Stimulated activated CD4-positive, alpha-beta T cell treated with anti-CD3 and anti-CD28 coated beads, Interleukin-15, amount 100 ng/mL, for 48 hours (primary cell): ENCODE measurements at regions not wholly inside any gene's neighbourhood (a gene's known extent, or its start where the extent isn't known, plus 50 kb on each side); places are given as distances from the start of the nearest gene placed in this dataset.

Source experiments
- DNase-seq, 2 donors: peaks; one replicate each; pipeline ENCODE4 v3.0.0-alpha.2; 2020; ENCODE audit warnings: low read depth in 2 of 2

DNA sequence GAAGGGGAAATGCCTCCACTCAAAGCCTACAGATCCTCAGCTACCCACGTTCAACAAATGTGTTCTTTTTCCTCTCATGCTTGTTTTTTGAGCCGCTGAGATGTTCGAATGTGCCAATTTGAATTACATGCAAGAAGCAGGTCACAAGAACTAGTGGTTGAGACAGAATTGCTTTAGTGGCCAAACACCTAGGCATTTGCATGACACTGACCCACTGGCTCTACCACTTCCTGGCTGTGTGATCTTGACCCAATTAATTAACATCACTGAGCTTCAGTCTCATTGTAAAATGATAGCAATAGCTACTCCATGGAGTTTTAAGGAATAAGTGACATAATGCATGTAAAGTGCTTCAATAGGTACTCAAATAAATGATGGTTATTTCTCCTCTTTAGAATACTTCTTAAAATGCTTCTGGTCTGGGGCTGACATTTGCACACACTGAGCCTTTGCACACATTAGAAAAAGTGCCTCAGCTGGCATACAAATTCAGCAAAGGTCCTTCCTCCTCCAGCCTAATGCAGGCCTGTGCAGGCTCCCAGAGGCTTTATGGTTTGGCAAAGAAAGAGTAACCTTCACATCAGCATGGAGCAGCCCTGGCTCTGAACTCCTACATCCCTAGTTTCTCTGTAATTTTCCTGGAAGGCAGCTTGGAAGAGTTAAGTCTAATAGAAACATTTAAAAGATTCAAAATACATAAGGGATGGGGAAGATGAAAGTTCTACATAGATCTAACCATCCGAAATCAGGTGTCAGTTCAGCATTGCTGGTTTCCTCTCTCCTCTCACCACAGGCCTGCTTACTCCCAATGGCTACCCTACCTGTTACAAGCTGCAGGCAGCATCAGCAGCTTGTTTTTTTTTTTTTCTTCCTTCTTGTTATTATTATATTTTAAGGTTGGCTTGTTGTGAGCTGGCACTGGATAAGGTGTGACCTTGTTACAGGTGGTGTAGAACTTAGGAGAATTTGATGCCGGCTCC, 107.4 kb downstream of the TBX19 start:
- DNase-seq, result no peak

DNA sequence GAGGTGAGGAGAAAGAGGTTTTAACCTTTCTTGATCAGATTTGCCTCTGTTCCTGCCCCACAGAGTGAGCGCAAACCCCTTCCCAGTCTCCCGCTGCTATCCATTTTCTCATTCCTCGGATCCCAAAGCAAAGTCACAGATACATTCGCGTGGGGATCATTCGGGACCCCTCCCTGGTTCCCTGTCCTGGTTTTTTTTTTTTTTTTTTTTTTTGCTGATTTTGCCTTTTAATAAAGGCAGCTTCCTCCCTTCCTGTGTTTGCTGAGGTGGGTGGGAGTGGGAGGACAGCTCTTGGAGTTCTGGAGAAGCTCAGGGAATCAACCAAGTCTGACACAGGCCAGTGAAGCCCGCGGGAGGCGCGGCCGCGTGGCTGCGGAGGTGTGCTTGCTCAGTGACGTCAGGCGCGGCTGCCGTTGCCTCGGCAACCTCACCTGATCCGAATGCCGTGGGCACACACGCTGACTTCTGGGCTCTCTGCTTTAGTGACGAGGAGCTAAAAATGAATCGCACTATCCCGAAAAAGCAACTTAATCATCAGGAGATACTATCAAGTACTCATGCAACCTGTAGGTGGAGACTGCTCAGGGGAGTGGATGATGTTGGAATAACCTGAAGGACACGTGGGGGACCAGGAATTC, 106.4 kb downstream of the TBX19 start:
- peak; percentile 64 for DNase-seq

DNA sequence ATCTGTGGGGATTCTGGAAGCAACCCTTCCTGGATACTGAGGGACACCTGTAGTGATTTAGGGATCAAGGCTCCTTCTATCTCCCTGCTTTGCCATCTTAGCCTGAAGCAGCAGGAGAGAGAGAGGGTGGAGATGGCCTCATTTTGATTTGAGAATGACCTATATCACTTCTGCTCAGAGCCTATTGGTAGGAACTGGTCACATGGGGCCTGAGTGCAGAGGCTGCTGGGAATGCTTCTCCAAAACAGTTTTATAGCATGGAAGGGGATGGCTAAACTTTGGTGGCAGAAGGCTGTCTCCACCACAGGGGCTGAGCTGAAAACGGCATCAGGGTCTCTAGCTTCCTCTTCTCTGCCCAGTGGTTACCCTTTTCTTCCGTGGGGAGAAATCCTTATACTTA, 105.8 kb downstream of the TBX19 start:
- DNase-seq, result no peak

DNA sequence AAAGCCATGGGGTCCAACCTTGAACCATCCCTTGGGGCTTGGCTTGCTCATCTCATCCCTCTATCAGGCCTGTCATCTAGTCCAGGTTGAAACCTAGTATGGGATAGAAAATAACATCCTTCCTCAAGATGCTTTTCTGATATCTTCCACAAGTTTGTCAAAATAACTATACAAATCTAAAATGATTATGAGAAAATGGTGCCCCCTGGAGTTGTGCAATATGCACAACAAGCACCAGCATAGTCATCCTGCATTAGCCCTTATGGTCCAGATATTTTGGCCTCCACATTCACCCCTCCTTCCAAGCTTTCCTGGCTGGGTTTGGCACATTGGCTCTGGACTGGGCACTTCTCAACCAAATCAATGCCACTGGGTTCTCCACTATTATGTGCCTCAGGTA, 101.2 kb downstream of the TBX19 start:
- no peak for DNase-seq

DNA sequence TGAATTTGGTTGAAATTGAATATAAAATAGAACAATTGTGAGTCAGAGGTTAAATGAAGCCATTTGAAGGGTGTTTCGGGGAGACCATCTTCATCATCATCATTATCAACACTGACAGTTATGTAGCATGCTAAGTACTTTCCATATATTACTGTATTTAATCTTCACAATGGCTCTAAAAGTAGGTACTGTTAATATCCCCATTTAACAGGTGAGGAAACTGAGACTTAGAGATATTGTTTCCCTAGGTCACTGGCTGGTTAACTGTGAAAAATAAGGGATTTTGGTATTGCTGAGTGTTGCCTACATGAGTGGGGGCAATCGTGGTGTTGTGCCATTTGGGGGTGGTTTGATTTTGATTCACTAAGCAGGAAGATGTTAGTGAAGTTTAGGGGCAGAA, 100.3 kb downstream of the TBX19 start:
- no peak for DNase-seq

DNA sequence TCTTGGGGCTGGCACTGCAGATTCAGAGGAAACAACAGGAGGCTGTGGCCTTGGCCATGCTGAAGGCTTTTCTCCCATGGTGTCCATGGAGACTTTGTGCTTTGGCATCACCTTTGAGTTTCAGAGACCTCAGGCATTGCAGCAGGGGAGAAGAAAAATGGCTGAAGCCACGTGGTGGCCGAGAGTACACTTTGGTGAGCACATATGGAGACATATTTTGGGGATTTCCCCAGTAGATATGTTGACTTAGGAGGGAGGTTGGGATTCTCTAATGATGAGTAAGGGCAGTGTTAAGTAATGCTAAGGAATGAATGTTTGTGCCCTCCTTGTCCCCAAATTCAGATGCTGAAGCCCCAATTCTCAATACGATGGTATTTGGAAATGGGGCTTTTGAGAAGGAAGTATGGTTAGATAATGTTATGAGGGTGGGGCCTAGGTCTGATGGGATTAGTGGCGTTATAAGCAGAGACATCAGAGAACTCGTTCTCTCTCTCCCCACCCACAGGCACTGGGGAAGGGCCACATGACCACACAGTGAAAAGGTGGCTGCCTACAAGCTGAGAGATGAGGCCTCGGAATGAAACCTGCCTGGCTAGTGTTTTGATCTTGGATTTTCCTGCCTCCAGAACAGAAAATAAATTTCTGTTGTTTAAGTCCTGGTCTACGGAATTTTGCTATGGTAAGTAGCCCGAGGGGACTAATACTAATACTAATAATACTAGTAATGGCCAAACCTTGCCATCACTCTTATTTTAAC, 98.6 kb downstream of the TBX19 start:
- DNase-seq, result no peak

DNA sequence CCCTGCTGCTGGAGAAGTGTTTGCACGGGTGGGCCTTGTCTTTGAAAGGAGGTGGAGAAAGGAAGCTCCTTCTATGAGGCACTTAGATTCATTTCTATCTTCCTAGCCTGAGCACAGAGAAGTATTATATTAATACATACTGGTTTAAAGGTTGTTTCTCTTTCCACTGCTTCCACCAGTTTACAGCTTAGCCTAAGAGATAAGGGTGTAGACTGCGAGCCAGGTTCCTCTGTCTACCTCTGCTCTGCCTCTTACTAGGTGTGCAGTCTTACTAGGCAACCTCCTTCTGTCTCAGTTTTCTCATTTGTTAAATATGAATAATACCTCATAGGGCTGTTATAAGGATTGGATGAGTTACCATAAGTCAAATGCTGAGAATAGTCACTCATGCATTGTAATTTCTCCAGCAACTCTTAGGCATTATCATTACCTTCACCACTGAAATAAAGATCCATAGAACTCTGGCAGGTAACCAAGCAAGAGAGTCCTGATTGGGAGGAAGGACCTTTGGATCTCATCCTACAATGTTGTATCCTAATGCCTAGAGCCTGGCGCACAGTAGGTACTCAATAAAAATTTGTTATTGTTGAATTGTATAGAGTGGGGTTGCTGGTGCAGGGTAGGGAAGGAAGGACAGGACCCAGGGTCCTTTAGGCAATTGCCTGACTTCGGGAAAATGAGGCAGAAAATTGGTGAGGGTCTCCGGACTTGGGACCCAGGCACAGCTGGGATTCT, 95.1 kb downstream of the TBX19 start:
- DNase-seq, result no peak

DNA sequence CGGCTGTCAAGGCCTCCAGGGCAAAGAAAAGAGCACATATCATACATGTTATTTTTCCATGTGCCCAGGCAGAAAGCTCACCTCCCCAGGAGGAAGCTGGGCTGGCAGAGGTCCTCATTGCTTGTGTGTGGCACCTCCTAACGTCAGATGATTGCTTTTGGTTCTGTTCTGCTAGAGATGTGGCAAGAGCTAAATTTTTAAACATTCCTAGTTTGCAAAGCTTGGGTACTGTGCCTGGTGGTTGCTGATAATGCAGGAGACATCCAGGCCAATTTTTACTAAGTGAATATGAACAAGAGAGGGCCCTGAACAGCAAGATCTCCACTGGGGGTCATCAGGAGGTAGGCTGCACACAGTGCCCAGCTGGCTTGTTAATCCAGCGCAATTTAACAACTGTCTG, 93.9 kb downstream of the TBX19 start:
- no peak for DNase-seq

DNA sequence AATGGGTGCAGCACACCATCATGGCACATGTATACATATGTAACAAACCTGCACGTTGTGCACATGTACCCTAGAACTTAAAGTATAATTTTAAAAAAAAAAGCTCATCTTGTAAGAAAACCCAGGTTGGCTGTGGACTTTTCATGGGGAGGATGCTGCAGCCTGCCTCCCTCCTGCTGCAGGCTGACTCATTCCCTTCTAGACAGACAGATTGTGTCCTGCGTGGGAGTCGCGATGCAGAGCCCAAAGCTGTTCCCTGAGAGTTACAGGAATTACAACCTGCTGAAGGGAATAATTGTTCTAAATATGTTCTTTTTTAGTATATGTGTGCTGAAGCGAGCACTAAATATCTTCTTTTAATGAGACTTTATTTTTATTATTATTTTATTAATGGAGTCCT, 93.2 kb downstream of the TBX19 start:
- no peak for DNase-seq

DNA sequence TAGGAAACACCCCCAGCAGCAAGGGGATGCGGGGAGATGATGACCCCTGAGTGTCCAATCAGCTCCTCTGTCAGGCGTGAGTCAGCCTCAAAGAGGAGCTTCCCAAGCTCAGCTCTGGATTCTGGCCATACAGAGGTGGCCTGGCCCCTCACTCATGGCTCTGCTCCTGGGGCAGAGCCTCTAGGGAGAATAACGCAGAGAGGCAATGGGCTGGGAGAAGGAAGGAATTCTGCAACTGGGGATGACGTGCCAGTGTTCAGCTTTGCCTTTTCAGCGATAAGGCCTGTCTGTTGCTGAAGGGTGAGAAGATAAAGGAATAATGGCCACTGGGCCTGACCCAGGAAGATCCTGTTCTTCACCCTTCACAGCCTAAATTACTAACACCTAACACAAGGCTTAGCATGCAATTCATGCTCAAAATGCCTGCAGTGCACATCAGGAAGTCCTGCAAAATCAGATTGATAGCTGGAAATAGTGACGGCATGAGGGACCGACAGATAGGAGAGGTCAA, 92.2 kb downstream of the TBX19 start:
- DNase-seq, result no peak

DNA sequence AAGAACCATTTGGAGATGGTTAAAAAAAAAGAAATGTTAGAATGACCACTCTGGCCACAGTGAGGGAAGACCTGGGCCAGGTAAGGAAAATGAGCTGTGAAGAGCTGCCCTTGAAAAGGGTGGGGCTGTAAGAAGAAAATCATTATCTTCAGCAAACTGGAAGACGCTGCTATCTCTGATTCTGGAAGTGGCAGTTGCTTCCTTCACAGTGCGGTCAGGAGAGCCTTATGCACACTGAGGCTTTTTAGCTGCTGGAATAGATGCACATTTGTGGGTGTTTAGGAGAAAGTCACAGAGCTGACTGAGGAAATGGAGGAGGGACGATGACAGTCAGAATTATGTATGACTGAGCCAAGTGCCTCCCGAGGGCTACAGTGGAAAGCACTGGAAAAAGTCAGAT, 91.6 kb downstream of the TBX19 start:
- DNase-seq, result no peak

DNA sequence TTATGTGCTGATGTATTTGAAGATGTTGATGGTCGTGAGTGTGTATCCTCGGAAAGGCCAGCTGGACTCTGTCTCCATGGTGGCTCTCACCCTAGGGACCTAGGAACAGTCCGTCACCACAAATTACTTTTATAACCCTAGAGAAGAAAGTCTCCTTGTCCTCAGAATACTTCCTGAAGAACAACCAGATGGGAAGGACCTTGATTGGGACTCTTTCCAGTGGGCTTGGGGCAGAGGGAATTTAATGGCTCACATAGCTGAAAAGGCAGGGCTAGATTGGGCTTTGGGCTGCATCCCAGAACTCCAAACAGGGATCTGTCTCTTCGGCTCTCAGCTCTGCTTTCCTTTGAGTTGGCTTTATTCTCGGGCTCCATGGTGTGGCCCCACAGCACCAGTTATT, 90.8 kb downstream of the TBX19 start:
- DNase-seq, result no peak

DNA sequence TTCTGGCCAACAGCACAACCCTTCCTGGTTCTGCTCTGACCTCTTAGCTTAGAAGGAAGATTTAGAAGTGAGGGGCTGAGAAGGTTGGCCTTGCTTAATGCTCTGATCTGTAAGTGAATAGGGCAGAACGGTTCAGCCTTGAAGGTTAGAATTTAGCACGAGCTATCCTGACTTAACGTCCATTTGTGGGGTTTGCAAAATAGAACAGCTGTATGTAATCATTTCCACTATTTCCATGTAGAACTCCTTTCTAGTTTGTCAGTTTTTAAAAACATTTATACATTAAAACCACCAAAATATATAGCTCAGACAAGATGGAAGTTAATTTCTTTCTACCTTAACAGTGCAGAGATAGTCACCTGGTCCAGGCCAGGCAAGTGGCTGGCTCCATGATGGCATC, 89.9 kb downstream of the TBX19 start:
- DNase-seq, result no peak

DNA sequence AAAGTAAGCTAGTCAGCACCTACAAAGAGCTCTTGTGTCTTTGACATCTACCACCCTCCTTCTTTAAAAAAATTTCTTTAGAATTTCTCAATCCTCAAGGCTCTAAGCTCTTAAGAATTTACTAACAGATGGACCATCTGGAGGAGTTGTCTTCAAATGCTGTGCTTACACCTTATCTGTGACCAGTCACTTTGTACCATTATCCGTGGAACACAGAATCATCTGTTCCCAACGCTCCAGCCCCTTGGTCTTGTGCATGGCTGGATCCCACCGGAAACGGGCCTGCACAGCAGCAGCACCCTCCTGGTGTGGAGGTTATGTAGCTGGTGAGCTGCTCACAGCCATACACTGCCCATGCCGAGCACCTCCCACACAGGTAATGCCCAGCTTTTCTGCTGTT, 89.0 kb downstream of the TBX19 start:
- no peak for DNase-seq

DNA sequence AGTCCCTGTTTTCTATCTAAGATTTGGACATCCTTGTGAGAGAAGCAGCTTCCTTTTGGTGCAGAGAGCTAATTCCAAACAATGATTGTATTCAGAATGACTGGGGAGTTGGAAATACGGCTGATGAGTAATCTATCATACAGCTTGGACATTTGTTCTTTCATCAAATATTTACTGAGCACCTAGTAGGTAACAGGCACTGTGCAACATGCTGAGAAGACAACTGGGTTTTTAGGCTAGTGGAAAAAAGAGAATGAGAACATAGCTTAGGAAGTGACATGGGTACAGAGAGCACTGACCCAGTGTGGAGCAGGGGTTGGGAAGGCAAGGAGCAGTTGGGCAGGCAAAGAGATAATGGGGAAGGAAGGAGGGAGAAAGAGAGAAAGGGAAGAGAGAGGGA, 87.5 kb downstream of the TBX19 start:
- DNase-seq, result no peak

DNA sequence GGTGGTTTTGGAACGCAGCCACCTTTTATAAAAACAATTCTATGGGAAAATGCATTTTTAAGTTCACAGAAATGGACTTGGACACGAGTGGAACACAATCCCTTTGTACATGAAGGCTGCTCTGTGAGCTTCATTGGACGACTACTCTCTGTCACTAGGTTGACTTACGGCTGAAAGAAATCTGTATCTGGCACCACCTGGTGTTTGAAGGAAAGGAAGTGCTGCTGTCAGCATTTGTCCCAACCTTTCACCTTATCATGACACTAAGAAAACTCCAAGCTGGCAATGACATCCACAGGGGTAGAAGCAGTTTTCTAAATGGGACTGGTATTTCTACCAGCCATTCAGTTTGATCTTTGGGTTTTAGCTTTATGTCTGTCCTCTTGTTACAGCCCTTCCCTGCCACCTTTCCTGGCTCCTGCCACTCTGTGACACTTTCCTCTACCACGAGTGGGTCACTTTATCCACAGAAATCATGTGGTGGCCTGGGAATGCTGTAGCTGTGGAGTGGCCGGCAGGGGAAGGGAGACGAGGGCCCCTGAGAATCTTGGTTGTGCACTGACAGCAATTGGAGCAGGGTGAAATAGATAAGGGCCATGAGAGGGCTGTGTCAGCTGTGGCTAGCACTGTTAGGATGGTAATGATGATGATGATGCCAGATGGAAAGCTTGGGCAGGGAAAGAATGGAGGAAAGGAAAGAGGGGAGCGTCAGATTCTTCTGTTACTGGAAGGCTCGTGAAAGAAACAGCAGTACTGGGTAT, 85.2 kb downstream of the TBX19 start:
- DNase-seq, result no peak
